ENCODE measurements at regions not wholly inside any gene's neighbourhood (a gene's known extent, or its start where the extent isn't known, plus 50 kb on each side); places are given as distances from the start of the nearest gene placed in this dataset.

- Mint-ChIP-seq H3K4me1 (no peaks in the 10 kb centered on the region), H3K27ac (no peak overlapping the region), H3K27me3 (no peaks in the 10 kb centered on the region), H3K9me3 (ENCODE audit: insufficient read depth) (no peaks in the 10 kb centered on the region), H3K4me3 (no peak overlapping the region)
- ChIA-PET CTCF (no interaction called here), POLR2A (no interaction called here)
- Histone ChIP-seq H3K4me2 (replicated peaks; ENCODE audit: low read depth, low read length, poor library complexity, severe bottlenecking) (no peak overlapping the region), H3K36me3 (replicated peaks in 1 of 2; ENCODE audit: control extremely low read depth in 1 of 2, control insufficient read depth in 1 of 2, extremely low read depth in 1 of 2, insufficient read depth in 2 of 2, low read length in 1 of 2) (no peaks in the 10 kb centered on the region), H3K27ac (ENCODE audit: low read length in 2 of 2) (no peak overlapping the region), H4K20me1 (ENCODE audit: control insufficient read depth, insufficient read depth, low read length, poor library complexity, severe bottlenecking) (no peaks in the 10 kb centered on the region), H3K9ac (ENCODE audit: low read length) (no peak overlapping the region), H3K4me3 (ENCODE audit: control extremely low read depth in 1 of 5, extremely low read depth in 1 of 5, insufficient read depth in 1 of 5, low read depth in 2 of 5, low read length in 4 of 5) (no peak overlapping the region), H3K4me1 (ENCODE audit: control insufficient read depth in 2 of 2, insufficient read depth in 2 of 2, low read length in 2 of 2) (no peaks in the 10 kb centered on the region), H3K27me3 (replicated peaks in 1 of 4; ENCODE audit: control extremely low read depth in 1 of 4, control insufficient read depth in 3 of 4, insufficient read depth in 4 of 4, low read length in 3 of 4) (no peaks in the 10 kb centered on the region), H3K79me2 (ENCODE audit: control insufficient read depth, insufficient read depth, low read length) (no peaks in the 10 kb centered on the region), H2AFZ (ENCODE audit: insufficient read depth, low read depth, low read length, poor library complexity, severe bottlenecking) (no peak overlapping the region), H3K9me3 (ENCODE audit: control extremely low read depth in 1 of 3, control insufficient read depth in 2 of 3, insufficient read depth in 1 of 3, low read length in 2 of 3) (peaks cover 0 to 5% (median 0%) of the 10 kb centered on the region in 3 donors)
- DNase-seq (no peak), ATAC-seq (ENCODE audit: low read depth) (no peak)
- 57% methylated on average over 1 of the region's 1 CpG for WGBS (ENCODE audit: insufficient coverage)
- intact Hi-C loops (cut with micrococcal nuclease) = no loop called here
- no peak for TF ChIP-seq CTCF (IDR thresholded peaks at IDR 0.05)
- no peak for TF ChIP-seq EZH2 (IDR thresholded peaks at IDR 0.05; ENCODE audit: borderline replicate concordance, insufficient read depth, low read depth, low read length, poor library complexity, severe bottlenecking)
These were observed 621.2 kb upstream of the PRMT6 start for GRCh38 chr1:106435269-106435668.

- H3K79me2 ChIP-seq (ENCODE audit: control insufficient read depth, insufficient read depth, low read length) = no peaks in the 10 kb centered on the region
- no peak overlapping the region for H3K27ac ChIP-seq (ENCODE audit: low read length in 2 of 2)
- no peaks in the 10 kb centered on the region for H3K27me3 ChIP-seq (replicated peaks in 1 of 4; ENCODE audit: control extremely low read depth in 1 of 4, control insufficient read depth in 3 of 4, insufficient read depth in 4 of 4, low read length in 3 of 4)
- H3K4me3 ChIP-seq (ENCODE audit: control extremely low read depth in 1 of 5, extremely low read depth in 1 of 5, insufficient read depth in 1 of 5, low read depth in 2 of 5, low read length in 4 of 5) = no peak overlapping the region
- no peaks in the 10 kb centered on the region for H4K20me1 ChIP-seq (ENCODE audit: control insufficient read depth, insufficient read depth, low read length, poor library complexity, severe bottlenecking)
- H2AFZ ChIP-seq (ENCODE audit: insufficient read depth, low read depth, low read length, poor library complexity, severe bottlenecking) = no peak overlapping the region
- Mint-ChIP-seq H3K4me3 (no peak overlapping the region), H3K27me3 (no peaks in the 10 kb centered on the region), H3K9me3 (ENCODE audit: insufficient read depth) (no peaks in the 10 kb centered on the region), H3K27ac (no peak overlapping the region), H3K4me1 (no peaks in the 10 kb centered on the region)
- peaks cover 0 to 5% (median 0%) of the 10 kb centered on the region in 3 donors for H3K9me3 ChIP-seq (ENCODE audit: control extremely low read depth in 1 of 3, control insufficient read depth in 2 of 3, insufficient read depth in 1 of 3, low read length in 2 of 3)
- no peak for ATAC-seq (ENCODE audit: low read depth)
- intact Hi-C loops (cut with micrococcal nuclease) = no loop called here
- POLR2A ChIA-PET = no interaction called here
- TF ChIP-seq EZH2 (IDR thresholded peaks at IDR 0.05; ENCODE audit: borderline replicate concordance, insufficient read depth, low read depth, low read length, poor library complexity, severe bottlenecking) = no peak
- no peak for TF ChIP-seq CTCF (IDR thresholded peaks at IDR 0.05)
- DNase-seq = no peak
- H3K9ac ChIP-seq (ENCODE audit: low read length) = no peak overlapping the region
- no peak overlapping the region for H3K4me2 ChIP-seq (replicated peaks; ENCODE audit: low read depth, low read length, poor library complexity, severe bottlenecking)
- H3K36me3 ChIP-seq (replicated peaks in 1 of 2; ENCODE audit: control extremely low read depth in 1 of 2, control insufficient read depth in 1 of 2, extremely low read depth in 1 of 2, insufficient read depth in 2 of 2, low read length in 1 of 2) = no peaks in the 10 kb centered on the region
- H3K4me1 ChIP-seq (ENCODE audit: control insufficient read depth in 2 of 2, insufficient read depth in 2 of 2, low read length in 2 of 2) = no peaks in the 10 kb centered on the region
- CTCF ChIA-PET = no interaction called here
- WGBS (ENCODE audit: insufficient coverage) = no CpG with 5 or more reads among the region's 4 CpGs
These were observed 617.0 kb upstream of the PRMT6 start for GRCh38 chr1:106439475-106439874.
